HL-60/S4 treated with phorbol 12-myristate 13-acetate at 8.2 ng/mL for 4 days and 3 days (cell line): ENCODE measurements at regions not wholly inside any gene's neighbourhood (a gene's known extent, or its start where the extent isn't known, plus 50 kb on each side); places are given as distances from the start of the nearest gene placed in this dataset.

Source experiments
- in situ Hi-C: fragments of 300-500 bp; cut with MboI; formaldehyde crosslinking; loops from 2 replicates; pipeline ENCODE4 v1.15.0; 2022; ENCODE audit warnings: low sequenced_read_pairs

GRCh38 chr14:95391331-95391730, 71.6 kb upstream of the CLMN start:
- in situ Hi-C loops, result no loop called here

GRCh38 chr14:95389471-95390011, 69.8 kb upstream of the CLMN start:
- in situ Hi-C loops, result no loop called here

GRCh38 chr14:95388699-95389098, 69.0 kb upstream of the CLMN start:
- in situ Hi-C loops, result no loop called here

- in situ Hi-C loops, result no loop called here
Observed at GRCh38 chr14:95387826-95388445, 68.2 kb upstream of the CLMN start.

GRCh38 chr14:95386536-95387095, 66.9 kb upstream of the CLMN start:
- in situ Hi-C loops, result no loop called here

- in situ Hi-C loops, result no loop called here
Observed at GRCh38 chr14:95385701-95386100, 66.0 kb upstream of the CLMN start.

- in situ Hi-C loops, result no loop called here
Observed at GRCh38 chr14:95382747-95383146, 63.0 kb upstream of the CLMN start.

GRCh38 chr14:95381726-95382125, 62.0 kb upstream of the CLMN start:
- in situ Hi-C loops, result no loop called here

GRCh38 chr14:95380350-95381042, 60.8 kb upstream of the CLMN start:
- in situ Hi-C loops, result no loop called here

GRCh38 chr14:95379634-95380033, 59.9 kb upstream of the CLMN start:
- in situ Hi-C loops, result no loop called here

GRCh38 chr14:95375539-95376109, 55.9 kb upstream of the CLMN start:
- in situ Hi-C loops, result no loop called here

- in situ Hi-C loops, result no loop called here
Observed at GRCh38 chr14:95374239-95374997, 54.7 kb upstream of the CLMN start.

- in situ Hi-C loops, result no loop called here
Observed at GRCh38 chr14:95370076-95370475, 50.4 kb upstream of the CLMN start.
